ENCODE measurements at regions not wholly inside any gene's neighbourhood (a gene's known extent, or its start where the extent isn't known, plus 50 kb on each side); places are given as distances from the start of the nearest gene placed in this dataset.

DNA sequence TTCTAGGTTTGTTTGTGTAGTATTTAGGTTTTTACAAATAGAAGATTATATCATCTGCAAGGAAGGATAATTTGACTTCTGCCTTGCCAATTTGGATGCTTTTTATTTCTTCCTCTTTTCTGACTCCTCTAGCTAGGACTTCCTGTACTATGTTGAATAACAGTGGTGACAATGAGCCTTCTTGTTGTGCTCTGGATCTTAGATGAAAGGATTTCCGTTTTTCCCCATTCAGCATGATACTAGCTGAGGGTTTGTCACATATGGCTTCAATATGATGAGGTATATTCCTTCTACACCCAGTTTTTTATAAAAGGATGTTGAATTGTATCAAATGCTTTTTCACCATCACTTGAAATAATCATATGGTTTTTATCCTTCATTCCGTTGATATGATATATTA, 101.4 kb downstream of the FBXO4 start:
- Histone ChIP-seq H3K4me1 (ENCODE audit: control insufficient read depth in 3 of 3, insufficient read depth in 3 of 3, low read length in 3 of 3) (no peaks in the 10 kb centered on the region), H3K9me3 (ENCODE audit: control insufficient read depth in 3 of 3, low read length in 3 of 3) (no peaks in the 10 kb centered on the region), H3K27me3 (ENCODE audit: control insufficient read depth in 3 of 3, insufficient read depth in 3 of 3, low read length in 3 of 3) (no peaks in the 10 kb centered on the region), H3K27ac (ENCODE audit: low read depth, low read length) (no peak overlapping the region), H3K9ac (ENCODE audit: low read depth in 1 of 3, low read length in 3 of 3) (no peak overlapping the region), H3K36me3 (ENCODE audit: control insufficient read depth in 3 of 3, insufficient read depth in 3 of 3, low read length in 3 of 3) (no peaks in the 10 kb centered on the region), H3K4me3 (ENCODE audit: low read length in 3 of 3) (no peak overlapping the region)

DNA sequence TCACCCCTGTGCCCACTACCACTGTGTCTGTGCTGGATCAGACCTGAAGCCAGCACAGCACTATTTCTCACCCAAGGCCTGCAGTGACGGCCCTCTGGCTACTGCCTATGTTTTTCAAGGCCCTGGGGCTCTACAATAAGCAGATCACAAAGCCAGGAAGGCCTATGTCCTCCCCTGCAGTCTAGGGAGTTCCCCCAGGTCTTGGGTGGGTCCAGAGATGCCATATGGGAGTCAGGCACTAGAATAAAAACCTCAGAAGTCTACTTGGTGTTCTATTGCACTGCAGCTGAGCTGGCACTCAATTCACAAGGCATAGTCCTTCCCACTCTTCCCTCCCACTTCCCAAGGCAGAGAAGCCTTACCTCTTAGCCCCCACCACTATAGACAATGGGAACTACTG, 107.1 kb downstream of the FBXO4 start:
- no peaks in the 10 kb centered on the region for H3K27me3 ChIP-seq (ENCODE audit: control insufficient read depth in 3 of 3, insufficient read depth in 3 of 3, low read length in 3 of 3)

DNA sequence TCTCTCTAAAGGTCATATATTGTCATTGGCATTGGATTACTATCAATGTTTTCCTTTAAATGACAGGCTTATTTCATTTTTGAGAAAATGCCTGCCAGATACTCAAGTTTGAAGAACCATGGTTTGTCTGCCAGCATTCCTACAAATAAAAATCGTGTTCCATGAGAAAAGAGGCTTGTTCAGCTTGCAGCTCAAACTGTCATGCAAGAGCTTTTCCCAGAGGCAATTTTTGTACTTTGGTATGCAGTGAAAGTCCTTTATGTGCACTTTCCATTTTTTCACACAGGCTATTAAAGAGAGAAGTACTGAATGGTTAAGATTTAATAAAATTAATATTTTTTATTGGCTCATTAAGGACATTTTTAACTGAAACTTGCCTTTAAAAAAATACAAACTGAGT, 110.4 kb downstream of the FBXO4 start:
- Histone ChIP-seq H3K4me1 (ENCODE audit: control insufficient read depth in 3 of 3, insufficient read depth in 3 of 3, low read length in 3 of 3) (no peaks in the 10 kb centered on the region), H3K4me3 (ENCODE audit: low read length in 3 of 3) (no peak overlapping the region), H3K36me3 (ENCODE audit: control insufficient read depth in 3 of 3, insufficient read depth in 3 of 3, low read length in 3 of 3) (no peaks in the 10 kb centered on the region), H3K27ac (ENCODE audit: low read depth, low read length) (no peak overlapping the region), H3K27me3 (ENCODE audit: control insufficient read depth in 3 of 3, insufficient read depth in 3 of 3, low read length in 3 of 3) (no peaks in the 10 kb centered on the region), H3K9me3 (ENCODE audit: control insufficient read depth in 3 of 3, low read length in 3 of 3) (no peaks in the 10 kb centered on the region), H3K9ac (ENCODE audit: low read depth in 1 of 3, low read length in 3 of 3) (no peak overlapping the region)

More for the DNA sequence above, 107.1 kb downstream of the FBXO4 start:
- H3K9ac ChIP-seq (ENCODE audit: low read depth in 1 of 3, low read length in 3 of 3): no peak overlapping the region
- no peaks in the 10 kb centered on the region for H3K4me1 ChIP-seq (ENCODE audit: control insufficient read depth in 3 of 3, insufficient read depth in 3 of 3, low read length in 3 of 3)
- H3K4me3 ChIP-seq (ENCODE audit: low read length in 3 of 3): no peak overlapping the region
- no peaks in the 10 kb centered on the region for H3K36me3 ChIP-seq (ENCODE audit: control insufficient read depth in 3 of 3, insufficient read depth in 3 of 3, low read length in 3 of 3)
- no peak overlapping the region for H3K27ac ChIP-seq (ENCODE audit: low read depth, low read length)
- H3K9me3 ChIP-seq (ENCODE audit: control insufficient read depth in 3 of 3, low read length in 3 of 3): no peaks in the 10 kb centered on the region

DNA sequence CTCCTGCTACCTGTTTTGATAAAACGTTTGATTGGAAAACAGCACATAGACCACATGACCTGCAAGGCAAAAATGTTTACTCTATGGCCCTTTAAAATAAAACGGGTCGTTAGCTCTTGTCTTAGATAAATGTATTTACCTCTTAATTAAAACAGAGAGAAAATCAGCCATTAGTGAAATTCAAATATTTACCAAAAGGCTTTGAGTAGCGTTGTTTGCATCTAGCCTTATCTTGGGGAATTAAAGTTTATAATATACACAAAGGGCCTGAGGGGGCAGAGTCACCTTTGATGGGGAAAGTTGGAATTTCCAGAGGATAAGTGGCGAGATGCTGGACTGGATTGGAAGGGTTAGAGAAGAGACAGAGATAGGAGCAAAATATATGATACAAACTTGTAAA, 111.3 kb downstream of the FBXO4 start:
- Histone ChIP-seq H3K27ac (ENCODE audit: low read depth, low read length) (no peak overlapping the region), H3K9ac (ENCODE audit: low read depth in 1 of 3, low read length in 3 of 3) (no peak overlapping the region)

DNA sequence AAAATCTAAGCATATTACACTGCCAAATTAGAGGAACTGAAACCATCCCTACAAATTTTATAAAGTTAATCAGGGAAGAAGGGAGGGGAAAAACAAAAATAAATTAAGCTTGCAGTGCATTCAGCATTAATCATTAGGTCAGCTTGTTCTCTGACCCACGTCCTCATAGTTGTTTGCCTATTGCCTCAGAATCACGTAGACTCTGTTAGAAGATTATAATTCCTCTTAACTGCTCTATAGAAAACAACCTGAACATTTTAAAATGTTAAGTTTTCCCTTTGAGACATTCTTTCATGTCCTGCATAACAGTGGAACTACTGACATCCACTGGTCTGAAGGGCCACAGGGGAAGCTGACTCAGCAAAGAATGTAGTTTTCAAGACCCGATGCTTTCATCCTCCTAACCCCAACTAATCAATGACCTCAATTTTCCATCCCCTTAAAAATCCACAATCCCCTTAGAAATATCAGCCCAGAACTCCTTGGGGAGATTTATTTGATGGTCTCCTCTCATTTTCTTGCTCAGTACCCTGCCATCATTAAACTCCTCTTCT, 112.4 kb downstream of the FBXO4 start:
- H3K27me3 ChIP-seq (ENCODE audit: control insufficient read depth in 3 of 3, insufficient read depth in 3 of 3, low read length in 3 of 3): no peaks in the 10 kb centered on the region
- H3K36me3 ChIP-seq (ENCODE audit: control insufficient read depth in 3 of 3, insufficient read depth in 3 of 3, low read length in 3 of 3): no peaks in the 10 kb centered on the region
- H3K9me3 ChIP-seq (ENCODE audit: control insufficient read depth in 3 of 3, low read length in 3 of 3): no peaks in the 10 kb centered on the region
- H3K4me3 ChIP-seq (ENCODE audit: low read length in 3 of 3): no peak overlapping the region
- H3K9ac ChIP-seq (ENCODE audit: low read depth in 1 of 3, low read length in 3 of 3): no peak overlapping the region
- H3K4me1 ChIP-seq (ENCODE audit: control insufficient read depth in 3 of 3, insufficient read depth in 3 of 3, low read length in 3 of 3): no peaks in the 10 kb centered on the region
- H3K27ac ChIP-seq (ENCODE audit: low read depth, low read length): no peak overlapping the region

More for the DNA sequence above, 111.3 kb downstream of the FBXO4 start:
- no peak overlapping the region for H3K4me3 ChIP-seq (ENCODE audit: low read length in 3 of 3)
- H3K9me3 ChIP-seq (ENCODE audit: control insufficient read depth in 3 of 3, low read length in 3 of 3): no peaks in the 10 kb centered on the region
- H3K27me3 ChIP-seq (ENCODE audit: control insufficient read depth in 3 of 3, insufficient read depth in 3 of 3, low read length in 3 of 3): no peaks in the 10 kb centered on the region
- H3K36me3 ChIP-seq (ENCODE audit: control insufficient read depth in 3 of 3, insufficient read depth in 3 of 3, low read length in 3 of 3): no peaks in the 10 kb centered on the region
- H3K4me1 ChIP-seq (ENCODE audit: control insufficient read depth in 3 of 3, insufficient read depth in 3 of 3, low read length in 3 of 3): no peaks in the 10 kb centered on the region

DNA sequence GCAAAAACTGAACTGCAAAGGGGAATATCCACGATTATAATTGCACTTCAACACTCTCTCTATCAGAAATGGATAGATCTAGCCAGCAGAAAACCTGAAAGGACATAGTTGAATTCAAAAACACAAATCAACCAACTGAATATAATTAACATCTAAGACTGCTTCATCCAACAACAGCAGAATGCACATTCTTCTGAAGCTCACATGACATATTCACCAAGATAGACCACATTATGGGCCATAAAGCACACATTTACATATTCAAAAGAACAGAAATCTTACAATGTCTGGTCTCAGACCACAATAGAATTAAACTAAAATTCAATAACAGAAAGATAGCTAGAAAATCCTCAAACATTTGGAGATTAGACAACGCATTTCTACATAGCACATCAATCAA, 118.3 kb downstream of the FBXO4 start:
- Histone ChIP-seq H3K9me3 (ENCODE audit: control insufficient read depth in 3 of 3, low read length in 3 of 3) (no peaks in the 10 kb centered on the region), H3K36me3 (ENCODE audit: control insufficient read depth in 3 of 3, insufficient read depth in 3 of 3, low read length in 3 of 3) (no peaks in the 10 kb centered on the region), H3K27me3 (ENCODE audit: control insufficient read depth in 3 of 3, insufficient read depth in 3 of 3, low read length in 3 of 3) (no peaks in the 10 kb centered on the region), H3K27ac (ENCODE audit: low read depth, low read length) (no peak overlapping the region), H3K9ac (ENCODE audit: low read depth in 1 of 3, low read length in 3 of 3) (no peak overlapping the region), H3K4me1 (ENCODE audit: control insufficient read depth in 3 of 3, insufficient read depth in 3 of 3, low read length in 3 of 3) (no peaks in the 10 kb centered on the region), H3K4me3 (ENCODE audit: low read length in 3 of 3) (no peak overlapping the region)

DNA sequence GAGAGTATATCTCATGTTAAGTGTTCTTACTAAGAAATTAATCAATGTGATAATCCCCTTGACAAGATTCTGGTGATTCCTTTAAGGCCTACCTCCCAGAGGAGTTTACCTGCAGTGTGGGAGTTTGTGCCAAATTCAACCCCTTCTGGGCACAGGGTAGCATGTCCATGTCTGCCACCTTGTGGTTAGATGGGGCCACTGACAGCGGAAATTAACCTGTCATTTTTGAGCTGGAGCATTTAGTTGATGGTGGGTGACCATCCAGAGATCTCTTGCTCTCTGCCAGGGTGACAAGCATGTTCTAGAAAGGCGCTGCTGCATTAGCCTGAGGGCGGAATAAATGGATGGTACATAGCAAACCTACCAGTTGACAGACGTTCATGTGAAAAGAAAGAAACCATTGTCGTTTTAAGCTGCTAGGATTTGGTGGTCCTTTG, 132.2 kb downstream of the FBXO4 start:
- Histone ChIP-seq H3K9me3 (ENCODE audit: control insufficient read depth in 3 of 3, low read length in 3 of 3) (no peaks in the 10 kb centered on the region), H3K36me3 (ENCODE audit: control insufficient read depth in 3 of 3, insufficient read depth in 3 of 3, low read length in 3 of 3) (no peaks in the 10 kb centered on the region)

DNA sequence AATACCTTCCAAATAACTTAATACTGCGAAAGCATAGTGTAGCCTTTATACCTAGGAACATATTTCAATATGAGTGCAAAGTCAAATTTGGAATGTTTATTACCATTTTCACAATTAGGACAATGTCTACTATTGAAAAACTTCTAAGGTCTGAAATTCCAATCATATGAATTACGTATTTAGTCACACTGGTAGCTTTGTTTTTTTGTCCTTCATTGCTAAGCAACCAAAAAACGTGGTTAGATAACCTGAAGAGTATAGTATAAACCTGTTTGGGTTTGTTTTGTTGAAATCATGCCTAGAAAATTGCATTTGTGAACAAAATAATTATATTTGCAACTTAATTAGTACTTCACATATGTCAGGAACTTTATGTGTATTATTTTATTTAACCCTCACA, 134.2 kb downstream of the FBXO4 start:
- no peak overlapping the region for H3K4me3 ChIP-seq (ENCODE audit: low read length in 3 of 3)
- peaks cover 0 to 4% (median 4%) of the 10 kb centered on the region in 3 donors for H3K27me3 ChIP-seq (ENCODE audit: control insufficient read depth in 3 of 3, insufficient read depth in 3 of 3, low read length in 3 of 3)
- no peaks in the 10 kb centered on the region for H3K4me1 ChIP-seq (ENCODE audit: control insufficient read depth in 3 of 3, insufficient read depth in 3 of 3, low read length in 3 of 3)
- no peak overlapping the region for H3K9ac ChIP-seq (ENCODE audit: low read depth in 1 of 3, low read length in 3 of 3)
- no peaks in the 10 kb centered on the region for H3K9me3 ChIP-seq (ENCODE audit: control insufficient read depth in 3 of 3, low read length in 3 of 3)
- H3K27ac ChIP-seq (ENCODE audit: low read depth, low read length): no peak overlapping the region
- H3K36me3 ChIP-seq (ENCODE audit: control insufficient read depth in 3 of 3, insufficient read depth in 3 of 3, low read length in 3 of 3): no peaks in the 10 kb centered on the region

More for the DNA sequence above, 132.2 kb downstream of the FBXO4 start:
- no peak overlapping the region for H3K27ac ChIP-seq (ENCODE audit: low read depth, low read length)
- H3K4me1 ChIP-seq (ENCODE audit: control insufficient read depth in 3 of 3, insufficient read depth in 3 of 3, low read length in 3 of 3): no peaks in the 10 kb centered on the region
- H3K4me3 ChIP-seq (ENCODE audit: low read length in 3 of 3): no peak overlapping the region
- no peak overlapping the region for H3K9ac ChIP-seq (ENCODE audit: low read depth in 1 of 3, low read length in 3 of 3)
- H3K27me3 ChIP-seq (ENCODE audit: control insufficient read depth in 3 of 3, insufficient read depth in 3 of 3, low read length in 3 of 3): peaks cover 0 to 4% (median 4%) of the 10 kb centered on the region in 3 donors

DNA sequence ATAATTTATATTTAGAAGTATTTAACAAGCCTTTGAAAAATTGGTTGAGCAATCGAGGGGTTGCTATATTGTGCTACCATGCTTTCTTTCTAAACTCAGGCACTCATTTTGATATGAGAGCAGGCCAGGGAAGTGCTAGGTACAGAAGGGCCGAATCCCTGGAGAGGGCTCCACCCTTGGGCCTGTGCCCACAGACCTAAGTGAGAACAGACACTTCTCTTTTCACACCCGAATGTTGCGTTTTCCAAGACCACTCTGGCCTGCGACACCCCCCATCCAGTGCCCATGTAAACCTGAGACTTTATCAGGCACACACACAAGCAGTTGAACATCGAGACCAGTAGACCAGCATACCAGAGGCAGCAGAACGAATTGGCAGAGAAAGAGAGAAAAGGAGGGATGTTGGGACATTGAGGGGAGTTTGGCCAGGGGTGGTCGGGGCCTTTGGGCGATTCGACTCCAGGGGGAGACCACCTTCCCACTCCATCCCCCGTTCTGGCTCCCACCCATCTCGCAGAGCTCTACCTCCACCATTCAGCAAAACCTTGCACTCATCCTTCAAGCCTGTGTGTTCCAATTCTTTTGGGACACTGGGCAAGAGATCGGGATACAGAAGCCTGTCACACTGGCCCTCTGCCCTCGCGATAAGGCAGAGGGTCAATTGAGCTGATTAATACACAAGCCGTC, 134.8 kb downstream of the FBXO4 start:
- H3K9ac ChIP-seq (ENCODE audit: low read depth in 1 of 3, low read length in 3 of 3): no peak overlapping the region
- no peaks in the 10 kb centered on the region for H3K36me3 ChIP-seq (ENCODE audit: control insufficient read depth in 3 of 3, insufficient read depth in 3 of 3, low read length in 3 of 3)
- no peak overlapping the region for H3K4me3 ChIP-seq (ENCODE audit: low read length in 3 of 3)
- H3K27me3 ChIP-seq (ENCODE audit: control insufficient read depth in 3 of 3, insufficient read depth in 3 of 3, low read length in 3 of 3): peaks cover 0 to 4% (median 4%) of the 10 kb centered on the region in 3 donors
- no peaks in the 10 kb centered on the region for H3K4me1 ChIP-seq (ENCODE audit: control insufficient read depth in 3 of 3, insufficient read depth in 3 of 3, low read length in 3 of 3)
- no peaks in the 10 kb centered on the region for H3K9me3 ChIP-seq (ENCODE audit: control insufficient read depth in 3 of 3, low read length in 3 of 3)
- no peak overlapping the region for H3K27ac ChIP-seq (ENCODE audit: low read depth, low read length)

DNA sequence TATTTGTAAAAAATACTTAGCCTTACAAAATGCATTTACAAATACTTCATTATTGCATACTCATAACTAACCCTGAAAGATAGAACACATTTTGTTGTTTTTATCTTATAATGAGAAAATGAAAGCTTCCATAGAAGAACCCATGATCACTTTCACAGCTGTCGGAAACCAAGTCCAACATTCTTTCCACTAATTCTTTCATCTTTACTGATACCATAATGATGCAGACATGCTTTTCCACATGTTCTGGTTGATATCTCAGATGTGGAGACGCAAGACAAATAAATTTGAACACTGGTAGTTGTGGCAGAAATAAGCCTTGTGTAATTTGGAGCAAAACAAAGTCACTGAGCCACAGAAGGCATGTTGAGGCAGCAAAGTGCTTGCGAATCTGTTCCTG, 136.0 kb downstream of the FBXO4 start:
- Histone ChIP-seq H3K9me3 (ENCODE audit: control insufficient read depth in 3 of 3, low read length in 3 of 3) (no peaks in the 10 kb centered on the region), H3K4me1 (ENCODE audit: control insufficient read depth in 3 of 3, insufficient read depth in 3 of 3, low read length in 3 of 3) (no peaks in the 10 kb centered on the region), H3K9ac (ENCODE audit: low read depth in 1 of 3, low read length in 3 of 3) (no peak overlapping the region)

More for the DNA sequence above, 136.0 kb downstream of the FBXO4 start:
- Histone ChIP-seq H3K36me3 (ENCODE audit: control insufficient read depth in 3 of 3, insufficient read depth in 3 of 3, low read length in 3 of 3) (no peaks in the 10 kb centered on the region), H3K4me3 (ENCODE audit: low read length in 3 of 3) (no peak overlapping the region), H3K27me3 (ENCODE audit: control insufficient read depth in 3 of 3, insufficient read depth in 3 of 3, low read length in 3 of 3) (peaks cover 0 to 4% (median 4%) of the 10 kb centered on the region in 3 donors), H3K27ac (ENCODE audit: low read depth, low read length) (no peak overlapping the region)
